ENCODE measurements at regions not wholly inside any gene's neighbourhood (a gene's known extent, or its start where the extent isn't known, plus 50 kb on each side); places are given as distances from the start of the nearest gene placed in this dataset.

GRCh38 chr11:92711926-92712325 is 257.5 kb upstream of the MTNR1B start:
- Histone ChIP-seq H3K36me3 (no peaks in the 10 kb centered on the region), H3K4me1 (peaks cover 27% of the 10 kb centered on the region), H3K4me3 (no peak overlapping the region), H3K9me3 (replicated peaks) (no peaks in the 10 kb centered on the region), H3K27me3 (ENCODE audit: low read depth) (no peaks in the 10 kb centered on the region), H3K27ac (replicated peaks) (no peak overlapping the region)
- no peak for DNase-seq
- TF ChIP-seq CTCF (IDR thresholded peaks at IDR 0.05; ENCODE audit: borderline replicate concordance), result no peak
- intact Hi-C loops (cut with micrococcal nuclease), result no loop called here

- DNase-seq, result no peak
- Histone ChIP-seq H3K27ac (replicated peaks) (no peak overlapping the region), H3K27me3 (ENCODE audit: low read depth) (no peaks in the 10 kb centered on the region), H3K4me3 (no peak overlapping the region), H3K36me3 (no peaks in the 10 kb centered on the region), H3K4me1 (peaks cover 9% of the 10 kb centered on the region), H3K9me3 (replicated peaks) (no peaks in the 10 kb centered on the region)
- no peak for TF ChIP-seq CTCF (IDR thresholded peaks at IDR 0.05; ENCODE audit: borderline replicate concordance)
- intact Hi-C loops (cut with micrococcal nuclease), result no loop called here
These were observed 255.3 kb upstream of the MTNR1B start for GRCh38 chr11:92714111-92714510.

- no peak overlapping the region for H3K4me3 ChIP-seq
- H3K36me3 ChIP-seq, result no peaks in the 10 kb centered on the region
- H3K4me1 ChIP-seq, result peaks cover under 1% of the 10 kb centered on the region
- no peak for DNase-seq
- peaks cover 2% of the 10 kb centered on the region for H3K9me3 ChIP-seq (replicated peaks)
- no peaks in the 10 kb centered on the region for H3K27me3 ChIP-seq (ENCODE audit: low read depth)
- intact Hi-C loops (cut with micrococcal nuclease), result no loop called here
- no peak for TF ChIP-seq CTCF (IDR thresholded peaks at IDR 0.05; ENCODE audit: borderline replicate concordance)
- no peak overlapping the region for H3K27ac ChIP-seq (replicated peaks)
These were observed 252.2 kb upstream of the MTNR1B start for GRCh38 chr11:92717240-92717639.

GRCh38 chr11:92720385-92720784 is 249.1 kb upstream of the MTNR1B start:
- intact Hi-C loops (cut with micrococcal nuclease), result no loop called here
- no peak overlapping the region for H3K4me3 ChIP-seq
- H3K36me3 ChIP-seq, result no peaks in the 10 kb centered on the region
- TF ChIP-seq CTCF (IDR thresholded peaks at IDR 0.05; ENCODE audit: borderline replicate concordance), result no peak
- no peaks in the 10 kb centered on the region for H3K27me3 ChIP-seq (ENCODE audit: low read depth)
- H3K27ac ChIP-seq (replicated peaks), result no peak overlapping the region
- H3K9me3 ChIP-seq (replicated peaks), result peaks cover 16% of the 10 kb centered on the region
- DNase-seq, result no peak
- no peaks in the 10 kb centered on the region for H3K4me1 ChIP-seq

- intact Hi-C loops (cut with micrococcal nuclease), result no loop called here
These were observed 244.1 kb upstream of the MTNR1B start for GRCh38 chr11:92725352-92725751.

More at GRCh38 chr11:92725352-92725751, 244.1 kb upstream of the MTNR1B start:
- TF ChIP-seq CTCF (IDR thresholded peaks at IDR 0.05; ENCODE audit: borderline replicate concordance), result no peak
- no peak overlapping the region for H3K27ac ChIP-seq (replicated peaks)
- no peaks in the 10 kb centered on the region for H3K36me3 ChIP-seq
- DNase-seq, result no peak
- H3K4me1 ChIP-seq, result peaks cover 11% of the 10 kb centered on the region
- no peaks in the 10 kb centered on the region for H3K27me3 ChIP-seq (ENCODE audit: low read depth)
- H3K4me3 ChIP-seq, result no peak overlapping the region
- H3K9me3 ChIP-seq (replicated peaks), result peaks cover 16% of the 10 kb centered on the region

All from left ventricle myocardium inferior (tissue), 1 donor.